Keratinocyte (primary cell): ENCODE measurements at regions not wholly inside any gene's neighbourhood (a gene's known extent, or its start where the extent isn't known, plus 50 kb on each side); places are given as distances from the start of the nearest gene placed in this dataset.
"Not testable (repeated sequence)": the region's sequence is repeated elsewhere in the genome, so short reads cannot be mapped to it uniquely, and the experiment has no call there.

ENCODE experiments used
- DNase-seq: peaks from one replicate; pipeline ENCODE4 v3.0.0-alpha.2; 2011; ENCODE audit warnings: low read depth, missing footprints, low spot score
- FAIRE-seq: peaks from 2 replicates; lab custom pipeline; 2011; peaks lifted over from hg19 to GRCh38; lab: Jason Lieb, UNC
- H2AFZ ChIP-seq: 2 replicates; pipeline ENCODE4 v1.6.0; 2012; ENCODE audit warnings: low read length, control low read depth, inconsistent platforms; ENCODE audit not compliant: control insufficient read depth
- H3K27ac ChIP-seq: 2 replicates; pipeline ENCODE4 v1.5.1; 2011; ENCODE audit warnings: low read length; ENCODE audit not compliant: control insufficient read depth, insufficient read depth
- H3K27me3 ChIP-seq: 3 replicates; pipeline ENCODE4 v1.6.0; 2011; ENCODE audit warnings: low read length; ENCODE audit not compliant: control insufficient read depth, insufficient read depth; ENCODE audit errors: extremely low read depth
- H3K36me3 ChIP-seq, 2 experiments: 2 replicates in 1 of 2; 3 replicates in 1 of 2; pipeline ENCODE4 v1.5.1; 2011; ENCODE audit warnings: low read length in 2 of 2, mild to moderate bottlenecking in 1 of 2; ENCODE audit not compliant: control insufficient read depth in 2 of 2, insufficient read depth in 2 of 2; ENCODE audit errors: extremely low read depth in 1 of 2
- H3K4me1 ChIP-seq: 3 replicates; pipeline ENCODE4 v1.5.1; 2011; ENCODE audit warnings: low read length; ENCODE audit not compliant: control insufficient read depth, insufficient read depth; ENCODE audit errors: extremely low read depth
- H3K4me2 ChIP-seq: 3 replicates; pipeline ENCODE4 v1.6.0; 2011; ENCODE audit warnings: low read depth, low read length; ENCODE audit not compliant: control insufficient read depth, insufficient read depth; ENCODE audit errors: extremely low read depth
- H3K4me3 ChIP-seq, 3 experiments: fragments of 200-600 bp in 1 of 3; sonication (generic) in 1 of 3; 2 replicates in 2 of 3; 3 replicates in 1 of 3; pipeline ENCODE4 v1.5.1; 2011 to 2016; ENCODE audit warnings: low read length in 3 of 3, mild to moderate bottlenecking in 3 of 3, control low read depth in 2 of 3, inconsistent platforms in 1 of 3, low read depth in 1 of 3, mixed read lengths in 1 of 3, mixed run types in 1 of 3, moderate library complexity in 1 of 3; ENCODE audit not compliant: control insufficient read depth in 2 of 3, insufficient read depth in 2 of 3; ENCODE audit errors: extremely low read depth in 1 of 3
- H3K79me2 ChIP-seq: 2 replicates; pipeline ENCODE4 v1.6.0; 2012; ENCODE audit warnings: low read length; ENCODE audit not compliant: control insufficient read depth, insufficient read depth
- H3K9ac ChIP-seq: 3 replicates; pipeline ENCODE4 v1.6.0; 2011; ENCODE audit warnings: low read length; ENCODE audit not compliant: control insufficient read depth, insufficient read depth; ENCODE audit errors: extremely low read depth
- H3K9me1 ChIP-seq: 3 replicates; pipeline ENCODE4 v1.6.0; 2011; ENCODE audit warnings: low read length; ENCODE audit not compliant: control insufficient read depth, insufficient read depth; ENCODE audit errors: extremely low read depth
- H3K9me3 ChIP-seq: 2 replicates; pipeline ENCODE4 v1.5.1; 2012; ENCODE audit warnings: low read depth, low read length; ENCODE audit not compliant: control insufficient read depth
- H4K20me1 ChIP-seq: 3 replicates; pipeline ENCODE4 v1.6.0; 2011; ENCODE audit warnings: low read length; ENCODE audit not compliant: control insufficient read depth, insufficient read depth; ENCODE audit errors: extremely low read depth
- CTCF ChIP-seq, 3 experiments: IDR thresholded peaks in 1 of 3; conservative IDR thresholded peaks in 1 of 3; optimal IDR thresholded peaks in 1 of 3; 2 replicates in 2 of 3; 3 replicates in 1 of 3; pipeline versions ENCODE3 to v1.5.1; 2011; ENCODE audit warnings: low read length in 3 of 3, mild to moderate bottlenecking in 3 of 3, moderate library complexity in 2 of 3, control low read depth in 1 of 3, inconsistent platforms in 1 of 3; ENCODE audit not compliant: insufficient read depth in 2 of 3; ENCODE audit errors: extremely low read depth in 1 of 3
- EZH2 ChIP-seq: IDR thresholded peaks from one replicate; pipeline ENCODE4 v1.6.1; 2012; ENCODE audit warnings: inconsistent platforms, mild to moderate bottlenecking, low read length, moderate library complexity
- dilution Hi-C: fragments of 300-500 bp; cut with MboI; formaldehyde crosslinking; loops from one replicate; pipeline ENCODE4 v1.7.0; 2020; ENCODE audit warnings: low sequenced_read_pairs; ENCODE audit not compliant: extremely low pct_ligation_motif_present

GRCh38 chr6:113786168-113786567, 71.0 kb upstream of the MARCKS start:
- no peaks in the 10 kb centered on the region for H3K9me3 ChIP-seq
- no peak overlapping the region for H2AFZ ChIP-seq
- H3K27me3 ChIP-seq = no peaks in the 10 kb centered on the region
- FAIRE-seq (no peak), DNase-seq (no peak)
- H3K4me1 ChIP-seq = peaks cover 2% of the 10 kb centered on the region
- H3K4me2 ChIP-seq = no peak overlapping the region
- H3K27ac ChIP-seq = no peak overlapping the region
- TF ChIP-seq CTCF (optimal IDR thresholded peaks at IDR 0.05 in 1 of 3, IDR thresholded peaks at IDR 0.05 in 1 of 3, conservative IDR thresholded peaks at IDR 0.05 in 1 of 3; ENCODE audit: extremely low read depth in 1 of 3, insufficient read depth in 2 of 3, low read length in 3 of 3) (no peak), EZH2 (no peak)
- no peaks in the 10 kb centered on the region for H3K79me2 ChIP-seq
- H3K9me1 ChIP-seq = no peaks in the 10 kb centered on the region
- H3K36me3 ChIP-seq = no peaks in the 10 kb centered on the region
- dilution Hi-C loops = no loop called here
- no peak overlapping the region for H3K9ac ChIP-seq
- H4K20me1 ChIP-seq = no peaks in the 10 kb centered on the region
- H3K4me3 ChIP-seq = no peak overlapping the region

DNA sequence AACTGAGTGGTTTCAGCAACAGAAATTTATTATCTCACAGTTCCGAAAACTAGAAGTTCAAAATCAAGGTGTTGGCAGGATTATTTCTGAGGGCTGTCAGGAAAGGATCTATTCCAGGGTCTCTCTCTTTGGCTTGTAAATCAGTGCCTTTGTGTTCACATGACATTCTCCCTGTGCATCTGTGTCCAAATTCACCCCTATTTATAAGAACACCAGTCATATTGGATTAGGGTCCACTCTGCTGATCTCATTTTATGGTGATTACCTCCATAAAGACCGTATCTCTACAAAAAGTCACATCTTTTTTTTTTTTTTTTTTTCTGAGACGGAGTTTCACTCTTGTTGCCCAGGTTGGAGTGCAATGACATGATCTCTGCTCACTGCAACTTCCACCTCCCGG, 68.6 kb upstream of the MARCKS start:
- no peak for FAIRE-seq
- DNase-seq = no peak
- Histone ChIP-seq H3K4me1 (no peaks in the 10 kb centered on the region), H2AFZ (no peak overlapping the region), H3K36me3 (no peaks in the 10 kb centered on the region), H3K4me2 (no peak overlapping the region), H3K27me3 (no peaks in the 10 kb centered on the region), H3K79me2 (no peaks in the 10 kb centered on the region), H3K9ac (no peak overlapping the region), H3K4me3 (no peak overlapping the region), H3K27ac (no peak overlapping the region), H4K20me1 (no peaks in the 10 kb centered on the region), H3K9me1 (no peaks in the 10 kb centered on the region), H3K9me3 (no peaks in the 10 kb centered on the region)
- TF ChIP-seq EZH2 (no peak), CTCF (optimal IDR thresholded peaks at IDR 0.05 in 1 of 3, IDR thresholded peaks at IDR 0.05 in 1 of 3, conservative IDR thresholded peaks at IDR 0.05 in 1 of 3; ENCODE audit: extremely low read depth in 1 of 3, insufficient read depth in 2 of 3, low read length in 3 of 3) (no peak)
- dilution Hi-C loops = no loop called here

DNA sequence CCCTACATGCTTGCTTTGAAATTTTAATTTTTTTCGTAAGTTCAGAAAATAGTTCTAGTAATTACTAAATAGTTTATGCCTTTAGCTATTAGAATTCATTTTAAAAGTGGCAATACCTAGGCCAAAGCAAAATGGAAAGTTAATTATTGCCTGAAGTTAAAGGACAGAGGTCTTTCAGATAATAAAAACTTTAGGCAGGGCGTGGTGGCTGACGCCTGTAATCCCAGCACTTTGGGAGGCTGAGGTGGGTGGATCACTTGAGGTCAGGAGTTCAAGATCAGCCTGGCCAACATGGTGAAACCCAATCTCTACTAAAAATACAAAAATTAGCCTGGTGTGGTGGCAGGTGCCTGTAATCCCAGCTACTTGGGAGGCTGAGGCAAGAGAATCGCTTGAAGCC, 65.9 kb upstream of the MARCKS start:
- H3K9ac ChIP-seq, DNase-seq, H3K9me3 ChIP-seq, dilution Hi-C loops, H3K79me2 ChIP-seq, H3K4me1 ChIP-seq, H3K36me3 ChIP-seq, H2AFZ ChIP-seq, H3K4me3 ChIP-seq, H3K9me1 ChIP-seq, H3K27ac ChIP-seq, FAIRE-seq, H3K27me3 ChIP-seq, H4K20me1 ChIP-seq, H3K4me2 ChIP-seq: not testable (repeated sequence)

GRCh38 chr6:113795371-113795770, 61.8 kb upstream of the MARCKS start:
- H2AFZ ChIP-seq, H3K36me3 ChIP-seq, H3K4me2 ChIP-seq, H3K4me3 ChIP-seq, DNase-seq, H3K9ac ChIP-seq, H3K9me3 ChIP-seq, H3K4me1 ChIP-seq, dilution Hi-C loops, FAIRE-seq, H3K27me3 ChIP-seq, H3K27ac ChIP-seq, H4K20me1 ChIP-seq, H3K9me1 ChIP-seq, H3K79me2 ChIP-seq: not testable (repeated sequence)
